DOHH2 (cell line): ENCODE measurements at regions not wholly inside any gene's neighbourhood (a gene's known extent, or its start where the extent isn't known, plus 50 kb on each side); places are given as distances from the start of the nearest gene placed in this dataset.

ENCODE experiments used
- CTCF ChIP-seq: fragments of 200-600 bp; sonication (generic); IDR thresholded peaks from one replicate; pipeline ENCODE4 v1.5.1; 2014; ENCODE audit warnings: antibody characterized with exemption, mild to moderate bottlenecking, low read depth, low read length; ENCODE audit not compliant: poor library complexity, severe bottlenecking
- EZH2phosphoT487 ChIP-seq: fragments of 200-600 bp; sonication (generic); IDR thresholded peaks from 2 replicates; pipeline ENCODE4 v1.6.1; 2017; ENCODE audit warnings: borderline replicate concordance, mild to moderate bottlenecking, antibody characterized with exemption, low read length, moderate library complexity, mixed read lengths

- TF ChIP-seq CTCF (no peak), EZH2phosphoT487 (no peak)
These were observed 98.0 kb downstream of the ENC1 start for GRCh38 chr5:74542482-74542881.
